ENCODE measurements at regions not wholly inside any gene's neighbourhood (a gene's known extent, or its start where the extent isn't known, plus 50 kb on each side); places are given as distances from the start of the nearest gene placed in this dataset.

DNA sequence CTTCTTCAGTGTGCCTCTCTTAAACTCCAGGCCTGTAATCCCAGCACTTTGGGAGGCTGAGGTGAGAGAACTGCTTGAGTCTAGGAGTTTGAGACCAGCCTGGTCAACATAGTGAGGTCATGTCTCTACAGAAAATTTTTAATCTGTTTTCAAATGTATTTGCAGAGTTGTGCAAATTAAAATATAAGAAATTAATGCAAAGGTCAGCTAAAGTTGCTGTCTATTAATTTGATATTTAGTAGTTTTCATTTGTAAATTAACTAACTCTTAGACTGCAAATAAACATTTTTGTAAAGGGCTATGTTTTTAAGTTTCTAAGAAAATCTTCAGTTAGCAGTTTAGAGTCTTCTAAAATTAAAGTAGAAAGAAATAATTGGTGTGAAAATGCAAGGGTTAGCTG is 99.9 kb upstream of the TJP1 start:
- DNase-seq: no peak
- no peaks in the 10 kb centered on the region for H3K27me3 ChIP-seq
- H3K4me1 ChIP-seq: peaks cover 15% of the 10 kb centered on the region
- H3K9me3 ChIP-seq: no peaks in the 10 kb centered on the region
- intact Hi-C loops (cut with DNase I; ENCODE audit: low total_unique reads): no loop called here
- H3K4me3 ChIP-seq: no peak overlapping the region
- H3K36me3 ChIP-seq (ENCODE audit: low read depth, missing control alignments): no peaks in the 10 kb centered on the region
- TF ChIP-seq, protein P1, sequence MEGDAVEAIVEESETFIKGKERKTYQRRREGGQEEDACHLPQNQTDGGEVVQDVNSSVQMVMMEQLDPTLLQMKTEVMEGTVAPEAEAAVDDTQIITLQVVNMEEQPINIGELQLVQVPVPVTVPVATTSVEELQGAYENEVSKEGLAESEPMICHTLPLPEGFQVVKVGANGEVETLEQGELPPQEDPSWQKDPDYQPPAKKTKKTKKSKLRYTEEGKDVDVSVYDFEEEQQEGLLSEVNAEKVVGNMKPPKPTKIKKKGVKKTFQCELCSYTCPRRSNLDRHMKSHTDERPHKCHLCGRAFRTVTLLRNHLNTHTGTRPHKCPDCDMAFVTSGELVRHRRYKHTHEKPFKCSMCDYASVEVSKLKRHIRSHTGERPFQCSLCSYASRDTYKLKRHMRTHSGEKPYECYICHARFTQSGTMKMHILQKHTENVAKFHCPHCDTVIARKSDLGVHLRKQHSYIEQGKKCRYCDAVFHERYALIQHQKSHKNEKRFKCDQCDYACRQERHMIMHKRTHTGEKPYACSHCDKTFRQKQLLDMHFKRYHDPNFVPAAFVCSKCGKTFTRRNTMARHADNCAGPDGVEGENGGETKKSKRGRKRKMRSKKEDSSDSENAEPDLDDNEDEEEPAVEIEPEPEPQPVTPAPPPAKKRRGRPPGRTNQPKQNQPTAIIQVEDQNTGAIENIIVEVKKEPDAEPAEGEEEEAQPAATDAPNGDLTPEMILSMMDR (IDR thresholded peaks at IDR 0.05): no peak
- TF ChIP-seq POLR2A (IDR thresholded peaks at IDR 0.05): no peak
- no peak overlapping the region for H3K27ac ChIP-seq

- intact Hi-C loops (cut with DNase I; ENCODE audit: low total_unique reads): no loop called here
- Histone ChIP-seq H3K4me3 (no peak overlapping the region), H3K27ac (no peak overlapping the region), H3K27me3 (no peaks in the 10 kb centered on the region), H3K36me3 (ENCODE audit: low read depth, missing control alignments) (no peaks in the 10 kb centered on the region), H3K9me3 (no peaks in the 10 kb centered on the region), H3K4me1 (peaks cover 15% of the 10 kb centered on the region)
- TF ChIP-seq, protein P1 (IDR thresholded peaks at IDR 0.05): no peak
- no peak for TF ChIP-seq POLR2A (IDR thresholded peaks at IDR 0.05)
- WGBS, 2 donors: 67 to 85% methylated on average over 6 of the region's 6 CpGs
- no peak for DNase-seq
Measured at GRCh38 chr15:29921130-29921601, 98.9 kb upstream of the TJP1 start.

- Histone ChIP-seq H3K36me3 (ENCODE audit: low read depth, missing control alignments) (no peaks in the 10 kb centered on the region), H3K4me3 (no peak overlapping the region), H3K27ac (no peak overlapping the region), H3K4me1 (peaks cover 13% of the 10 kb centered on the region), H3K9me3 (no peaks in the 10 kb centered on the region), H3K27me3 (no peaks in the 10 kb centered on the region)
- no peak for TF ChIP-seq POLR2A (IDR thresholded peaks at IDR 0.05)
- TF ChIP-seq, protein P1 (IDR thresholded peaks at IDR 0.05): no peak
- 68 to 86% methylated on average over 12 of the region's 12 CpGs for WGBS, 2 donors
- DNase-seq: no peak
- intact Hi-C loops (cut with DNase I; ENCODE audit: low total_unique reads): no loop called here
Measured at GRCh38 chr15:29920515-29920914, 98.2 kb upstream of the TJP1 start.

DNA sequence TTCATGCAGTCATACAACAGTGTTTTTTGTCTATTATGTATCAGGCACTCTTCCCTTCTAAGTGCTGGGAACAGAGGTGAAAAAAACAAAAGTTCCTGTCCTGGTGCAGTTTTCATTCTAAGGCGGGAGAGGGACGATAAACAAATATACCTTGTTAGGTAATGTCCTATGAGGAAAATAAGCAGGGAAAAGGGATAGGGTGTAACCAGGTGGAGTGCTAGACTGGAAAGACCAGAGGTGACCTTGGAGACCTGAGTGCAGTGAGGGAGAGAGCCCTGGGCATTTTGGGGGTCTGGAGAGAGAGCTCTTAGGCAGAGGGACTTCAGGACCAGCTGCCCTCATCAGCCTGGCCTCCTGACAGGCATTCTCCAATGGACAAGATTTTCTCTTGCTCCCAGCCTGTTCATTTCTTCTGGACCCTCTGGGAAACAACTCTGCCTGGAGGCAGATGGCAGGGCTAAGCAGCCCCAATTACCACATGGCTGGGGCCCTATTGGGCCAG is 97.2 kb upstream of the TJP1 start:
- no peak overlapping the region for H3K4me3 ChIP-seq
- H3K9me3 ChIP-seq: no peaks in the 10 kb centered on the region
- no peak overlapping the region for H3K27ac ChIP-seq
- H3K36me3 ChIP-seq (ENCODE audit: low read depth, missing control alignments): no peaks in the 10 kb centered on the region
- peaks cover 3% of the 10 kb centered on the region for H3K4me1 ChIP-seq
- no peak for DNase-seq
- H3K27me3 ChIP-seq: no peaks in the 10 kb centered on the region
- intact Hi-C loops (cut with DNase I; ENCODE audit: low total_unique reads): no loop called here
- TF ChIP-seq POLR2A (IDR thresholded peaks at IDR 0.05): no peak
- TF ChIP-seq, protein P1 (IDR thresholded peaks at IDR 0.05): no peak
- WGBS, 2 donors: 91 to 93% methylated on average over 2 of the region's 2 CpGs
